OCI-LY1 (cell line): ENCODE measurements at regions not wholly inside any gene's neighbourhood (a gene's known extent, or its start where the extent isn't known, plus 50 kb on each side); places are given as distances from the start of the nearest gene placed in this dataset.

Source experiments
- H2AFZ ChIP-seq: fragments of 200-600 bp; sonication (generic), shearing (Covaris generic); 2 replicates; pipeline ENCODE4 v1.6.0; 2014; ENCODE audit warnings: antibody characterized with exemption, mild to moderate bottlenecking, low read length
- H3F3A ChIP-seq: fragments of 200-600 bp; sonication (generic), shearing (Covaris generic); 2 replicates; pipeline ENCODE4 v1.6.0; 2014; ENCODE audit warnings: mild to moderate bottlenecking, antibody characterized with exemption, low read length, moderate library complexity; ENCODE audit not compliant: insufficient read depth
- H3K27ac ChIP-seq: fragments of 200-600 bp; sonication (generic); 2 replicates; pipeline ENCODE4 v1.5.1; 2014; ENCODE audit warnings: low read length, mixed run types, mild to moderate bottlenecking, low read depth; ENCODE audit not compliant: poor library complexity, severe bottlenecking
- H3K27me3 ChIP-seq: fragments of 200-600 bp; sonication (generic); 2 replicates; pipeline ENCODE4 v1.6.0; 2014; ENCODE audit warnings: antibody characterized with exemption, mild to moderate bottlenecking, low read length, moderate library complexity; ENCODE audit not compliant: insufficient read depth
- H3K36me3 ChIP-seq: fragments of 200-600 bp; sonication (generic); 2 replicates; pipeline ENCODE4 v1.6.1; 2014; ENCODE audit warnings: mild to moderate bottlenecking, antibody characterized with exemption, low read length, moderate library complexity, mixed read lengths; ENCODE audit not compliant: insufficient read depth
- H3K4me1 ChIP-seq: fragments of 200-600 bp; sonication (generic); 2 replicates; pipeline ENCODE4 v1.5.1; 2014; ENCODE audit warnings: mild to moderate bottlenecking, low read length, moderate library complexity; ENCODE audit not compliant: insufficient read depth, severe bottlenecking
- H3K4me2 ChIP-seq: fragments of 200-600 bp; sonication (generic), shearing (Covaris generic); 2 replicates; pipeline ENCODE4 v1.6.1; 2014; ENCODE audit warnings: low read length
- H3K4me3 ChIP-seq: fragments of 200-600 bp; sonication (generic); 2 replicates; pipeline ENCODE4 v1.5.1; 2014; ENCODE audit warnings: low read length, low read depth, mild to moderate bottlenecking, mixed read lengths; ENCODE audit not compliant: poor library complexity, severe bottlenecking
- H3K79me2 ChIP-seq: fragments of 200-600 bp; shearing (Covaris generic); 2 replicates; pipeline ENCODE4 v1.6.1; 2016; ENCODE audit warnings: mixed run types, low read length, mixed read lengths; ENCODE audit not compliant: insufficient read depth
- H3K9ac ChIP-seq: fragments of 200-600 bp; sonication (generic), shearing (Covaris generic); 2 replicates; pipeline ENCODE4 v1.6.1; 2014; ENCODE audit warnings: mild to moderate bottlenecking, low read length, mixed read lengths
- H3K9me2 ChIP-seq: fragments of 200-600 bp; sonication (generic), shearing (Covaris generic); 2 replicates; pipeline ENCODE4 v1.6.1; 2014; ENCODE audit warnings: low read depth, mild to moderate bottlenecking, low read length, mixed read lengths
- H3K9me3 ChIP-seq: fragments of 200-600 bp; shearing (Covaris generic); 2 replicates; pipeline ENCODE4 v1.6.1; 2014; ENCODE audit warnings: low read length, mixed read lengths
- H4K20me1 ChIP-seq: fragments of 200-600 bp; sonication (generic), shearing (Covaris generic); 2 replicates; pipeline ENCODE4 v1.6.0; 2016; ENCODE audit warnings: mild to moderate bottlenecking, low read length; ENCODE audit not compliant: insufficient read depth
- EZH2 ChIP-seq: fragments of 200-600 bp; sonication (generic), shearing (Covaris generic); IDR thresholded peaks from 2 replicates; pipeline ENCODE4 v1.8.0; 2017; ENCODE audit warnings: borderline replicate concordance, mixed run types, mild to moderate bottlenecking, antibody characterized with exemption, low read length, moderate library complexity, mixed read lengths
- TF ChIP-seq, protein P1 (sequence below): fragments of 200-600 bp; sonication (generic), shearing (Covaris generic); IDR thresholded peaks from 2 replicates; pipeline ENCODE4 v1.5.1; 2017; ENCODE audit warnings: mild to moderate bottlenecking, antibody characterized with exemption, low read length, moderate library complexity, mixed read lengths

- no peaks in the 10 kb centered on the region for H3K27me3 ChIP-seq
- no peaks in the 10 kb centered on the region for H3K36me3 ChIP-seq
- no peak overlapping the region for H2AFZ ChIP-seq
- no peaks in the 10 kb centered on the region for H3F3A ChIP-seq
- H3K4me3 ChIP-seq = no peak overlapping the region
- no peaks in the 10 kb centered on the region for H3K4me1 ChIP-seq
- H3K4me2 ChIP-seq = no peak overlapping the region
- H3K9me3 ChIP-seq = no peaks in the 10 kb centered on the region
- no peaks in the 10 kb centered on the region for H4K20me1 ChIP-seq
- TF ChIP-seq, protein P1, sequence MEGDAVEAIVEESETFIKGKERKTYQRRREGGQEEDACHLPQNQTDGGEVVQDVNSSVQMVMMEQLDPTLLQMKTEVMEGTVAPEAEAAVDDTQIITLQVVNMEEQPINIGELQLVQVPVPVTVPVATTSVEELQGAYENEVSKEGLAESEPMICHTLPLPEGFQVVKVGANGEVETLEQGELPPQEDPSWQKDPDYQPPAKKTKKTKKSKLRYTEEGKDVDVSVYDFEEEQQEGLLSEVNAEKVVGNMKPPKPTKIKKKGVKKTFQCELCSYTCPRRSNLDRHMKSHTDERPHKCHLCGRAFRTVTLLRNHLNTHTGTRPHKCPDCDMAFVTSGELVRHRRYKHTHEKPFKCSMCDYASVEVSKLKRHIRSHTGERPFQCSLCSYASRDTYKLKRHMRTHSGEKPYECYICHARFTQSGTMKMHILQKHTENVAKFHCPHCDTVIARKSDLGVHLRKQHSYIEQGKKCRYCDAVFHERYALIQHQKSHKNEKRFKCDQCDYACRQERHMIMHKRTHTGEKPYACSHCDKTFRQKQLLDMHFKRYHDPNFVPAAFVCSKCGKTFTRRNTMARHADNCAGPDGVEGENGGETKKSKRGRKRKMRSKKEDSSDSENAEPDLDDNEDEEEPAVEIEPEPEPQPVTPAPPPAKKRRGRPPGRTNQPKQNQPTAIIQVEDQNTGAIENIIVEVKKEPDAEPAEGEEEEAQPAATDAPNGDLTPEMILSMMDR = no peak
- TF ChIP-seq EZH2 = no peak
- no peak overlapping the region for H3K9ac ChIP-seq
- no peaks in the 10 kb centered on the region for H3K9me2 ChIP-seq
- no peak overlapping the region for H3K27ac ChIP-seq
- no peaks in the 10 kb centered on the region for H3K79me2 ChIP-seq
Measured at GRCh38 chr5:155144956-155145355, 131.4 kb downstream of the KIF4B start.

DNA sequence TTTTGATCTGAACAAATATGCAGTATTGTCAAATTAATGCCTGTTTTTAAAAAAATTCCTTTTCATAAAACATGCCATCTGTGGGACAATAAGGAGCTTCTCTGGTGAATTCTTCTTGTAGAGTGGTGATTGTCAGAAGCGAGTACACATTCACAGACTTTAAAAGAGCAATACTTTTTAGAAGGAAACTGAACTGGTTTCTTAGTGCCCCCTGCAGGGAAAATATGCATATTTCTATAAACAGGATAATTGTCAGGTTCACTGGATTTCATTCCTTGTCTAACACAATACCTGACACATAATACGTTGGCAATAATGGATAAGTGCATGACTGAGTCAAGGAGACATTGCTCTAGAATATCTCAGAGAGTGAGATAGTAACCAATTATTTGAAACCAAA is 133.7 kb downstream of the KIF4B start:
- no peaks in the 10 kb centered on the region for H3K79me2 ChIP-seq
- no peaks in the 10 kb centered on the region for H3F3A ChIP-seq
- H3K27ac ChIP-seq = no peak overlapping the region
- H3K9me3 ChIP-seq = no peaks in the 10 kb centered on the region
- H3K27me3 ChIP-seq = no peaks in the 10 kb centered on the region
- no peak overlapping the region for H3K9ac ChIP-seq
- H3K4me3 ChIP-seq = no peak overlapping the region
- H2AFZ ChIP-seq = no peak overlapping the region
- H3K4me1 ChIP-seq = no peaks in the 10 kb centered on the region
- no peaks in the 10 kb centered on the region for H3K36me3 ChIP-seq
- H4K20me1 ChIP-seq = no peaks in the 10 kb centered on the region
- no peaks in the 10 kb centered on the region for H3K9me2 ChIP-seq
- TF ChIP-seq, protein P1 = peak; percentile 45
- TF ChIP-seq EZH2 = no peak
- no peak overlapping the region for H3K4me2 ChIP-seq

DNA sequence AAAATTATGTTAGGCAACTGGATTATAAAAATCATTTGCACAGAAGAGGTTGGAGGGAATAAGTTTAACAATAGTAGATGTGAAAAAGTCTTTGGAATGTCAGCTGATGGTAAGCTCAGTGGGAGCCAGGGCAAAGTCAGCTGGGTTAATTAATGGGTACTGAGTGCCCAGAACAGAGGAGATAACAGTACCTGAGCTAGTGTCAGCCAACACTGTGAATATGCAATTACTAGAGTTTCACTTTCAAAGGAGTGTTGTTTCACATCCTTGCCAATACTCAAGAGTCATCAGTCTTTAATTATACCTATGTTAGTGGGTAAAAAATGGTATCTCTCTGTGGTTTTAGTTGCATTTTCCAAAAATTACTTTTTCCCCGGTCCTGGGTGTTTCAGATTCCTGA is 135.1 kb downstream of the KIF4B start:
- H2AFZ ChIP-seq = no peak overlapping the region
- no peaks in the 10 kb centered on the region for H3K36me3 ChIP-seq
- no peaks in the 10 kb centered on the region for H3K9me3 ChIP-seq
- no peak overlapping the region for H3K9ac ChIP-seq
- H3K9me2 ChIP-seq = no peaks in the 10 kb centered on the region
- no peaks in the 10 kb centered on the region for H3K79me2 ChIP-seq
- no peak for TF ChIP-seq EZH2
- TF ChIP-seq, protein P1 = no peak
- H3K4me2 ChIP-seq = no peak overlapping the region
- H3F3A ChIP-seq = no peaks in the 10 kb centered on the region
- no peak overlapping the region for H3K4me3 ChIP-seq
- no peak overlapping the region for H3K27ac ChIP-seq
- H3K4me1 ChIP-seq = no peaks in the 10 kb centered on the region
- H3K27me3 ChIP-seq = no peaks in the 10 kb centered on the region
- H4K20me1 ChIP-seq = no peaks in the 10 kb centered on the region
